ENCODE measurements at regions not wholly inside any gene's neighbourhood (a gene's known extent, or its start where the extent isn't known, plus 50 kb on each side); places are given as distances from the start of the nearest gene placed in this dataset.
"Not testable (repeated sequence)": the region's sequence is repeated elsewhere in the genome, so short reads cannot be mapped to it uniquely, and the experiment has no call there.

GRCh38 chr2:21194147-21194546 lies 70.4 kb downstream of the TDRD15 start:
- DNase-seq: no peak

- DNase-seq: no peak
Observed at GRCh38 chr2:21194858-21195271, 71.1 kb downstream of the TDRD15 start.

GRCh38 chr2:21195326-21195725 lies 71.6 kb downstream of the TDRD15 start:
- no peak for DNase-seq

GRCh38 chr2:21198637-21199036 lies 74.9 kb downstream of the TDRD15 start:
- DNase-seq: peak; percentile 57

- no peak for DNase-seq
Observed at GRCh38 chr2:21203976-21204375, 80.2 kb downstream of the TDRD15 start.

GRCh38 chr2:21214085-21214484 lies 90.3 kb downstream of the TDRD15 start:
- not testable (repeated sequence) for DNase-seq

- DNase-seq: no peak
Observed at GRCh38 chr2:21217442-21217841, 93.7 kb downstream of the TDRD15 start.

GRCh38 chr2:21220930-21221329 lies 97.2 kb downstream of the TDRD15 start:
- no peak for DNase-seq

GRCh38 chr2:21223618-21224017 lies 99.8 kb downstream of the TDRD15 start:
- no peak for DNase-seq

- DNase-seq: no peak
Observed at GRCh38 chr2:21228041-21228895, 104.5 kb downstream of the TDRD15 start.

- no peak for DNase-seq
Observed at GRCh38 chr2:21229302-21229701, 105.5 kb downstream of the TDRD15 start.

- no peak for DNase-seq
Observed at GRCh38 chr2:21230140-21230539, 106.4 kb downstream of the TDRD15 start.

- no peak for DNase-seq
Observed at GRCh38 chr2:21231985-21232384, 108.2 kb downstream of the TDRD15 start.

- no peak for DNase-seq
Observed at GRCh38 chr2:21233194-21233593, 109.4 kb downstream of the TDRD15 start.

- DNase-seq: no peak
Observed at GRCh38 chr2:21234001-21234400, 110.2 kb downstream of the TDRD15 start.

GRCh38 chr2:21234464-21235120 lies 110.8 kb downstream of the TDRD15 start:
- no peak for DNase-seq

GRCh38 chr2:21239749-21240148 lies 116.0 kb downstream of the TDRD15 start:
- DNase-seq: not testable (repeated sequence)

GRCh38 chr2:21244161-21244560 lies 120.4 kb downstream of the TDRD15 start:
- DNase-seq: no peak

- no peak for DNase-seq
Observed at GRCh38 chr2:21245565-21245964, 121.8 kb downstream of the TDRD15 start.

- DNase-seq: no peak
Observed at GRCh38 chr2:21249367-21249766, 125.6 kb downstream of the TDRD15 start.

GRCh38 chr2:21250673-21251072 lies 126.9 kb downstream of the TDRD15 start:
- no peak for DNase-seq

GRCh38 chr2:21251216-21251980 lies 127.6 kb downstream of the TDRD15 start:
- DNase-seq: no peak

GRCh38 chr2:21253311-21254027 lies 129.7 kb downstream of the TDRD15 start:
- DNase-seq: no peak

All from DMS 273 treated with DMSO at 0.1 percent for 48 hours (cell line).